Liver (tissue), 8 donors: ENCODE measurements at regions not wholly inside any gene's neighbourhood (a gene's known extent, or its start where the extent isn't known, plus 50 kb on each side); places are given as distances from the start of the nearest gene placed in this dataset.

Experiments used
- DNase-seq: peaks from one replicate; pipeline ENCODE4 v3.0.0-alpha.2; 2017; ENCODE audit warnings: low spot score
- H3K27ac ChIP-seq, 2 donors: one replicate each; pipeline ENCODE4 v1.7.0; 2013; ENCODE audit warnings: inconsistent platforms in 2 of 2, low read length in 2 of 2, control low read depth in 1 of 2, low read depth in 1 of 2, mild to moderate bottlenecking in 1 of 2
- H3K27me3 ChIP-seq, 4 donors: one replicate each; pipeline versions ENCODE4 v1.6.1 to v1.7.0; 2013; ENCODE audit warnings: low read length in 3 of 4, inconsistent platforms in 1 of 4, mild to moderate bottlenecking in 1 of 4, moderate library complexity in 1 of 4; ENCODE audit not compliant: control insufficient read depth in 4 of 4, insufficient read depth in 4 of 4
- H3K36me3 ChIP-seq, 4 donors: one replicate each; pipeline versions ENCODE4 v1.6.1 to v1.7.0; 2013; ENCODE audit warnings: low read length in 3 of 4, mild to moderate bottlenecking in 3 of 4, low read depth in 1 of 4, moderate library complexity in 1 of 4; ENCODE audit not compliant: control insufficient read depth in 4 of 4, insufficient read depth in 3 of 4
- H3K4me1 ChIP-seq, 4 donors: one replicate each; pipeline versions ENCODE4 v1.6.1 to v1.7.0; 2013; ENCODE audit warnings: low read length in 3 of 4, mild to moderate bottlenecking in 3 of 4, moderate library complexity in 1 of 4; ENCODE audit not compliant: control insufficient read depth in 4 of 4, insufficient read depth in 4 of 4
- H3K4me3 ChIP-seq, 3 donors: one replicate each; pipeline versions ENCODE4 v1.6.1 to v1.7.0; 2013; ENCODE audit warnings: low read length in 3 of 3, control low read depth in 1 of 3, low read depth in 1 of 3, mild to moderate bottlenecking in 1 of 3
- H3K9ac ChIP-seq, 2 donors: one replicate each; pipeline ENCODE4 v1.7.0; 2013; ENCODE audit warnings: low read length in 2 of 2, mild to moderate bottlenecking in 2 of 2, moderate library complexity in 2 of 2, control low read depth in 1 of 2, low read depth in 1 of 2
- H3K9me3 ChIP-seq, 4 donors: one replicate each; pipeline versions ENCODE4 v1.6.1 to v1.7.0; 2013; ENCODE audit warnings: low read length in 3 of 4; ENCODE audit not compliant: control insufficient read depth in 4 of 4
- CTCF ChIP-seq: fragments of 150-350 bp; IDR thresholded peaks from 2 replicates; pipeline ENCODE4 v1.5.1; 2017; ENCODE audit warnings: improper control_type of control experiment, low read depth, low read length; ENCODE audit not compliant: missing input control
- EGR1 ChIP-seq, 2 donors: IDR thresholded peaks; 2 replicates each; pipeline ENCODE4 v1.6.1; 2016 to 2018; ENCODE audit warnings: antibody characterized with exemption in 2 of 2, low read depth in 2 of 2
- FOXA1 ChIP-seq: IDR thresholded peaks from 2 replicates; pipeline ENCODE4 v1.6.1; 2016; ENCODE audit warnings: antibody characterized with exemption
- FOXA2 ChIP-seq: IDR thresholded peaks from 2 replicates; pipeline ENCODE4 v1.6.1; 2016; ENCODE audit warnings: antibody characterized with exemption
- GABPA ChIP-seq, 2 donors: IDR thresholded peaks in 1 of 2; conservative IDR thresholded peaks in 1 of 2; 2 replicates each; pipeline ENCODE4 v1.6.1; 2016; ENCODE audit warnings: antibody characterized with exemption in 2 of 2, mild to moderate bottlenecking in 1 of 2, moderate library complexity in 1 of 2
- HNF4A ChIP-seq, 2 donors: conservative IDR thresholded peaks; 2 replicates each; pipeline ENCODE4 v1.6.1; 2016; ENCODE audit warnings: antibody characterized with exemption in 2 of 2, mild to moderate bottlenecking in 2 of 2
- HNF4G ChIP-seq: IDR thresholded peaks from 2 replicates; pipeline ENCODE4 v1.6.1; 2016; ENCODE audit warnings: antibody characterized with exemption
- JUND ChIP-seq, 2 donors: IDR thresholded peaks; 2 replicates each; pipeline ENCODE4 v1.6.1; 2016; ENCODE audit warnings: antibody characterized with exemption in 2 of 2
- NR2F2 ChIP-seq: IDR thresholded peaks from 2 replicates; pipeline ENCODE4 v1.6.1; 2016; ENCODE audit warnings: antibody characterized with exemption
- RAD21 ChIP-seq, 2 donors: IDR thresholded peaks; 2 replicates each; pipeline ENCODE4 v1.6.1; 2016; ENCODE audit warnings: antibody characterized with exemption in 2 of 2, mild to moderate bottlenecking in 2 of 2
- RXRA ChIP-seq, 2 donors: IDR thresholded peaks; 2 replicates each; pipeline ENCODE4 v1.6.1; 2017 to 2018; ENCODE audit warnings: antibody characterized with exemption in 2 of 2, mild to moderate bottlenecking in 1 of 2
- SP1 ChIP-seq: IDR thresholded peaks from 2 replicates; pipeline ENCODE4 v1.6.1; 2018; ENCODE audit warnings: antibody characterized with exemption, mild to moderate bottlenecking
- TAF1 ChIP-seq: conservative IDR thresholded peaks from 2 replicates; pipeline ENCODE4 v1.6.1; 2016; ENCODE audit warnings: antibody characterized with exemption, mild to moderate bottlenecking
- YY1 ChIP-seq: IDR thresholded peaks from 2 replicates; pipeline ENCODE4 v1.6.1; 2016; ENCODE audit warnings: antibody characterized with exemption, mild to moderate bottlenecking
- WGBS: extraction: QIAGEN DNeasy Blood & Tissue Kit; methylation state at CpG from one replicate; pipeline ENCODE4 v1.1.7; 2013; 5-methylcytosine and 5-hydroxymethylcytosine counted together
- TF ChIP-seq, protein P1 (sequence below): IDR thresholded peaks from 2 replicates; pipeline ENCODE4 v1.6.1; 2016; ENCODE audit warnings: antibody characterized with exemption, mild to moderate bottlenecking
- TF ChIP-seq, protein P2 (sequence below): IDR thresholded peaks from 2 replicates; pipeline ENCODE4 v1.6.1; 2016; ENCODE audit warnings: antibody characterized with exemption
- TF ChIP-seq, protein P3 (sequence below): IDR thresholded peaks from 2 replicates; pipeline ENCODE4 v1.6.1; 2016; ENCODE audit warnings: antibody characterized with exemption
- TF ChIP-seq, protein P4 (sequence below): IDR thresholded peaks from 2 replicates; pipeline ENCODE4 v1.6.1; 2016; ENCODE audit warnings: antibody characterized with exemption
- donor health status: healthy.
- donor health status: healthy.
- donor health status: healthy.
- donor health status: healthy.
- donor health status: healthy.

GRCh38 chr6:51166914-51167313, 348.2 kb downstream of the TFAP2B start:
- Histone ChIP-seq H3K36me3 (no peaks in the 10 kb centered on the region), H3K4me1 (peaks cover 3 to 12% (median 9%) of the 10 kb centered on the region in 4 donors), H3K9ac (no peak overlapping the region), H3K9me3 (no peaks in the 10 kb centered on the region), H3K27me3 (no peaks in the 10 kb centered on the region), H3K4me3 (no peak overlapping the region), H3K27ac (no peak overlapping the region)
- no peak for DNase-seq
- TF ChIP-seq HNF4A (conservative IDR thresholded peaks at IDR 0.05) (no peak), TAF1 (no peak), NR2F2 (no peak), SP1 (no peak), GABPA (IDR thresholded peaks at IDR 0.05 in 1 of 2, conservative IDR thresholded peaks at IDR 0.05 in 1 of 2) (no peak), CTCF (no peak), RXRA (IDR thresholded peaks at IDR 0.05) (no peak), JUND (IDR thresholded peaks at IDR 0.05) (no peak), HNF4G (no peak), YY1 (no peak), EGR1 (IDR thresholded peaks at IDR 0.05; ENCODE audit: low read depth in 2 of 2) (no peak), FOXA1 (no peak), RAD21 (IDR thresholded peaks at IDR 0.05) (no peak)
- TF ChIP-seq, protein P1, sequence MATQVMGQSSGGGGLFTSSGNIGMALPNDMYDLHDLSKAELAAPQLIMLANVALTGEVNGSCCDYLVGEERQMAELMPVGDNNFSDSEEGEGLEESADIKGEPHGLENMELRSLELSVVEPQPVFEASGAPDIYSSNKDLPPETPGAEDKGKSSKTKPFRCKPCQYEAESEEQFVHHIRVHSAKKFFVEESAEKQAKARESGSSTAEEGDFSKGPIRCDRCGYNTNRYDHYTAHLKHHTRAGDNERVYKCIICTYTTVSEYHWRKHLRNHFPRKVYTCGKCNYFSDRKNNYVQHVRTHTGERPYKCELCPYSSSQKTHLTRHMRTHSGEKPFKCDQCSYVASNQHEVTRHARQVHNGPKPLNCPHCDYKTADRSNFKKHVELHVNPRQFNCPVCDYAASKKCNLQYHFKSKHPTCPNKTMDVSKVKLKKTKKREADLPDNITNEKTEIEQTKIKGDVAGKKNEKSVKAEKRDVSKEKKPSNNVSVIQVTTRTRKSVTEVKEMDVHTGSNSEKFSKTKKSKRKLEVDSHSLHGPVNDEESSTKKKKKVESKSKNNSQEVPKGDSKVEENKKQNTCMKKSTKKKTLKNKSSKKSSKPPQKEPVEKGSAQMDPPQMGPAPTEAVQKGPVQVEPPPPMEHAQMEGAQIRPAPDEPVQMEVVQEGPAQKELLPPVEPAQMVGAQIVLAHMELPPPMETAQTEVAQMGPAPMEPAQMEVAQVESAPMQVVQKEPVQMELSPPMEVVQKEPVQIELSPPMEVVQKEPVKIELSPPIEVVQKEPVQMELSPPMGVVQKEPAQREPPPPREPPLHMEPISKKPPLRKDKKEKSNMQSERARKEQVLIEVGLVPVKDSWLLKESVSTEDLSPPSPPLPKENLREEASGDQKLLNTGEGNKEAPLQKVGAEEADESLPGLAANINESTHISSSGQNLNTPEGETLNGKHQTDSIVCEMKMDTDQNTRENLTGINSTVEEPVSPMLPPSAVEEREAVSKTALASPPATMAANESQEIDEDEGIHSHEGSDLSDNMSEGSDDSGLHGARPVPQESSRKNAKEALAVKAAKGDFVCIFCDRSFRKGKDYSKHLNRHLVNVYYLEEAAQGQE = no peak
- TF ChIP-seq, protein P2, sequence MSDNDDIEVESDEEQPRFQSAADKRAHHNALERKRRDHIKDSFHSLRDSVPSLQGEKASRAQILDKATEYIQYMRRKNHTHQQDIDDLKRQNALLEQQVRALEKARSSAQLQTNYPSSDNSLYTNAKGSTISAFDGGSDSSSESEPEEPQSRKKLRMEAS = no peak
- TF ChIP-seq, protein P3, sequence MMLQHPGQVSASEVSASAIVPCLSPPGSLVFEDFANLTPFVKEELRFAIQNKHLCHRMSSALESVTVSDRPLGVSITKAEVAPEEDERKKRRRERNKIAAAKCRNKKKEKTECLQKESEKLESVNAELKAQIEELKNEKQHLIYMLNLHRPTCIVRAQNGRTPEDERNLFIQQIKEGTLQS = no peak
- TF ChIP-seq, protein P4, sequence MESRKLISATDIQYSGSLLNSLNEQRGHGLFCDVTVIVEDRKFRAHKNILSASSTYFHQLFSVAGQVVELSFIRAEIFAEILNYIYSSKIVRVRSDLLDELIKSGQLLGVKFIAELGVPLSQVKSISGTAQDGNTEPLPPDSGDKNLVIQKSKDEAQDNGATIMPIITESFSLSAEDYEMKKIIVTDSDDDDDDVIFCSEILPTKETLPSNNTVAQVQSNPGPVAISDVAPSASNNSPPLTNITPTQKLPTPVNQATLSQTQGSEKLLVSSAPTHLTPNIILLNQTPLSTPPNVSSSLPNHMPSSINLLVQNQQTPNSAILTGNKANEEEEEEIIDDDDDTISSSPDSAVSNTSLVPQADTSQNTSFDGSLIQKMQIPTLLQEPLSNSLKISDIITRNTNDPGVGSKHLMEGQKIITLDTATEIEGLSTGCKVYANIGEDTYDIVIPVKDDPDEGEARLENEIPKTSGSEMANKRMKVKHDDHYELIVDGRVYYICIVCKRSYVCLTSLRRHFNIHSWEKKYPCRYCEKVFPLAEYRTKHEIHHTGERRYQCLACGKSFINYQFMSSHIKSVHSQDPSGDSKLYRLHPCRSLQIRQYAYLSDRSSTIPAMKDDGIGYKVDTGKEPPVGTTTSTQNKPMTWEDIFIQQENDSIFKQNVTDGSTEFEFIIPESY = no peak
- WGBS = 52% methylated on average over 1 of the region's 1 CpG

DNA sequence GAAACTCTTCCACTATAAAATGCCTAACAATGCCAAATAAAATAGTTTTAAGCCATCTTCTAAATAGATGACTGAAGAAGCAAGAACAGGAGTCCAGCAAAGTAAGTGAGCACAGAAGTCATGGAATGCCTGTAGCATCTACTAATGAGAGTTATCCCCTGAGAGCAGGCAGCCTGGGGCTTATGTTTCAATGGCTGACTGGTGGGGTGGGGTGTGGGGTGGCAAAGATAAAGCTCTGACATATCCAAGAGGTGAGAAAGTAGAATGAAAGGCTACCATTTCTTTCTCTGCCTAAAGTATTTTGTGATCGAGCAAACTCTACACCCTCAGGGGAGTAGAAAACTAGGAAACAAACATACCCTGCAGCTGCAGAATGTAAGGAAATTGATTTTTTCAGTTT, 348.8 kb downstream of the TFAP2B start:
- WGBS = 89% methylated on average over 1 of the region's 1 CpG

More for the DNA sequence above, 348.8 kb downstream of the TFAP2B start:
- Histone ChIP-seq H3K27me3 (no peaks in the 10 kb centered on the region), H3K4me1 (peaks cover 3 to 12% (median 8%) of the 10 kb centered on the region in 4 donors), H3K4me3 (no peak overlapping the region), H3K9me3 (no peaks in the 10 kb centered on the region), H3K36me3 (no peaks in the 10 kb centered on the region), H3K27ac (no peak overlapping the region), H3K9ac (no peak overlapping the region)
- TF ChIP-seq YY1 (no peak), FOXA1 (no peak), HNF4A (conservative IDR thresholded peaks at IDR 0.05) (no peak), FOXA2 (no peak), RAD21 (IDR thresholded peaks at IDR 0.05) (no peak), NR2F2 (no peak), CTCF (no peak), TAF1 (no peak), JUND (IDR thresholded peaks at IDR 0.05) (no peak), GABPA (IDR thresholded peaks at IDR 0.05 in 1 of 2, conservative IDR thresholded peaks at IDR 0.05 in 1 of 2) (no peak)
- TF ChIP-seq, protein P3 = no peak
- DNase-seq = no peak
